ENCODE measurements at regions not wholly inside any gene's neighbourhood (a gene's known extent, or its start where the extent isn't known, plus 50 kb on each side); places are given as distances from the start of the nearest gene placed in this dataset.

GRCh38 chr10:83367036-83367435, 772.3 kb upstream of the GHITM start:
- Histone ChIP-seq H3K4me3 (ENCODE audit: low read length) (no peak overlapping the region), H3F3A (ENCODE audit: low read length, unreplicated experiment) (no peaks in the 10 kb centered on the region), H3K9me2 (replicated peaks; ENCODE audit: low read length) (no peaks in the 10 kb centered on the region), H3K79me2 (ENCODE audit: low read length) (no peaks in the 10 kb centered on the region), H2AFZ (ENCODE audit: low read length) (no peak overlapping the region), H3K9me3 (ENCODE audit: low read length) (0 out of 2 replicates have a peak, but pooled peaks cover 3% of the 10 kb centered on the region), H3K27ac (ENCODE audit: low read length) (no peak overlapping the region), H3K4me2 (ENCODE audit: low read length) (no peak overlapping the region), H3K9ac (ENCODE audit: low read length) (no peak overlapping the region), H3K36me3 (ENCODE audit: low read depth, low read length) (no peaks in the 10 kb centered on the region), H3K27me3 (ENCODE audit: low read length) (no peaks in the 10 kb centered on the region), H4K20me1 (ENCODE audit: low read length) (no peaks in the 10 kb centered on the region), H3K4me1 (ENCODE audit: insufficient read depth, low read length) (no peaks in the 10 kb centered on the region)
- no peak for ATAC-seq
- DNase-seq, result no peak
- TF ChIP-seq CTCF (conservative IDR thresholded peaks at IDR 0.05; ENCODE audit: low read depth, low read length) (no peak), EZH2 (IDR thresholded peaks at IDR 0.05; ENCODE audit: low read length, unreplicated experiment) (no peak), EZH2phosphoT487 (IDR thresholded peaks at IDR 0.05; ENCODE audit: borderline replicate concordance, low read length) (no peak)
- no TSS peak for BruUV-seq (replicated peaks)
- intact Hi-C loops (cut with micrococcal nuclease), result no loop called here
- CTCF ChIA-PET, result no interaction called here
- POLR2A ChIA-PET (ENCODE audit: unreplicated experiment), result no interaction called here

- intact Hi-C loops (cut with micrococcal nuclease), result no loop called here
Measured at GRCh38 chr10:83371696-83372490, 767.4 kb upstream of the GHITM start.

More at GRCh38 chr10:83371696-83372490, 767.4 kb upstream of the GHITM start:
- Histone ChIP-seq H3K4me2 (ENCODE audit: low read length) (no peak overlapping the region), H3K79me2 (ENCODE audit: low read length) (no peaks in the 10 kb centered on the region), H3K4me3 (ENCODE audit: low read length) (no peak overlapping the region), H3K4me1 (ENCODE audit: insufficient read depth, low read length) (no peaks in the 10 kb centered on the region), H3K27me3 (ENCODE audit: low read length) (no peaks in the 10 kb centered on the region), H3F3A (ENCODE audit: low read length, unreplicated experiment) (no peaks in the 10 kb centered on the region), H2AFZ (ENCODE audit: low read length) (no peak overlapping the region), H4K20me1 (ENCODE audit: low read length) (no peaks in the 10 kb centered on the region), H3K36me3 (ENCODE audit: low read depth, low read length) (no peaks in the 10 kb centered on the region), H3K9me3 (ENCODE audit: low read length) (0 out of 2 replicates have a peak, but pooled peaks cover 3% of the 10 kb centered on the region), H3K9ac (ENCODE audit: low read length) (no peak overlapping the region), H3K27ac (ENCODE audit: low read length) (no peak overlapping the region), H3K9me2 (replicated peaks; ENCODE audit: low read length) (no peaks in the 10 kb centered on the region)
- CTCF ChIA-PET, result no interaction called here
- ATAC-seq, result no peak
- no peak for DNase-seq
- TF ChIP-seq CTCF (conservative IDR thresholded peaks at IDR 0.05; ENCODE audit: low read depth, low read length) (no peak), EZH2phosphoT487 (IDR thresholded peaks at IDR 0.05; ENCODE audit: borderline replicate concordance, low read length) (no peak), EZH2 (IDR thresholded peaks at IDR 0.05; ENCODE audit: low read length, unreplicated experiment) (no peak)
- BruUV-seq (replicated peaks), result no TSS peak
- POLR2A ChIA-PET (ENCODE audit: unreplicated experiment), result no interaction called here

Measured in PC-3 (cell line).